ENCODE measurements at regions not wholly inside any gene's neighbourhood (a gene's known extent, or its start where the extent isn't known, plus 50 kb on each side); places are given as distances from the start of the nearest gene placed in this dataset.

DNA sequence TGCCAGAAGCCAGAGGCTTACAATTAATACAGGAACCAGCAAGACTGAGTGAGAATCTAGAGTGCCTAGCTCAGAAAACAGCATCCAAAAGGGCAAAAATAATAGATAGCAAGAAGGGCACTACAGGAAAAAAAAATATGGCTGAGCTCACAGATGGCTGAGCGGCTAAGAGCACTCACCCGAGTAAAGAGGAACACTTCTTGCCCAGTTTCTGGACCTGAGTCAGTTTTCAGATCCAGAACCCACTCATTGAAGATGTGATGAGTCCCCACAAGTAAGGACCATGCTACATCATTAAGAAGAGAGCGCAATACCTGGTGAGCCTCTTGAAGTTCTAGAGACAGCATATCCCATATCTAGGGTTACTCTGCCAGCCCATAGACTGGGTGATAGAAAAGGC, 65.5 kb upstream of the MAP3K1 start:
- H3K9me3 Mint-ChIP-seq: no peaks in the 10 kb centered on the region
- POLR2A ChIA-PET: no interaction called here
- no peak for DNase-seq
- TF ChIP-seq, protein P1, sequence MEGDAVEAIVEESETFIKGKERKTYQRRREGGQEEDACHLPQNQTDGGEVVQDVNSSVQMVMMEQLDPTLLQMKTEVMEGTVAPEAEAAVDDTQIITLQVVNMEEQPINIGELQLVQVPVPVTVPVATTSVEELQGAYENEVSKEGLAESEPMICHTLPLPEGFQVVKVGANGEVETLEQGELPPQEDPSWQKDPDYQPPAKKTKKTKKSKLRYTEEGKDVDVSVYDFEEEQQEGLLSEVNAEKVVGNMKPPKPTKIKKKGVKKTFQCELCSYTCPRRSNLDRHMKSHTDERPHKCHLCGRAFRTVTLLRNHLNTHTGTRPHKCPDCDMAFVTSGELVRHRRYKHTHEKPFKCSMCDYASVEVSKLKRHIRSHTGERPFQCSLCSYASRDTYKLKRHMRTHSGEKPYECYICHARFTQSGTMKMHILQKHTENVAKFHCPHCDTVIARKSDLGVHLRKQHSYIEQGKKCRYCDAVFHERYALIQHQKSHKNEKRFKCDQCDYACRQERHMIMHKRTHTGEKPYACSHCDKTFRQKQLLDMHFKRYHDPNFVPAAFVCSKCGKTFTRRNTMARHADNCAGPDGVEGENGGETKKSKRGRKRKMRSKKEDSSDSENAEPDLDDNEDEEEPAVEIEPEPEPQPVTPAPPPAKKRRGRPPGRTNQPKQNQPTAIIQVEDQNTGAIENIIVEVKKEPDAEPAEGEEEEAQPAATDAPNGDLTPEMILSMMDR (IDR thresholded peaks at IDR 0.05): no peak
- no peak overlapping the region for H3K4me3 Mint-ChIP-seq
- intact Hi-C loops (cut with micrococcal nuclease): no loop called here
- H3K4me1 Mint-ChIP-seq (ENCODE audit: low read depth): no peaks in the 10 kb centered on the region
- CTCF ChIA-PET: no interaction called here
- H3K36me3 Mint-ChIP-seq (ENCODE audit: low read depth): no peaks in the 10 kb centered on the region
- no peak for ATAC-seq
- no peaks in the 10 kb centered on the region for H3K27me3 Mint-ChIP-seq
- H3K27ac Mint-ChIP-seq: no peak overlapping the region

DNA sequence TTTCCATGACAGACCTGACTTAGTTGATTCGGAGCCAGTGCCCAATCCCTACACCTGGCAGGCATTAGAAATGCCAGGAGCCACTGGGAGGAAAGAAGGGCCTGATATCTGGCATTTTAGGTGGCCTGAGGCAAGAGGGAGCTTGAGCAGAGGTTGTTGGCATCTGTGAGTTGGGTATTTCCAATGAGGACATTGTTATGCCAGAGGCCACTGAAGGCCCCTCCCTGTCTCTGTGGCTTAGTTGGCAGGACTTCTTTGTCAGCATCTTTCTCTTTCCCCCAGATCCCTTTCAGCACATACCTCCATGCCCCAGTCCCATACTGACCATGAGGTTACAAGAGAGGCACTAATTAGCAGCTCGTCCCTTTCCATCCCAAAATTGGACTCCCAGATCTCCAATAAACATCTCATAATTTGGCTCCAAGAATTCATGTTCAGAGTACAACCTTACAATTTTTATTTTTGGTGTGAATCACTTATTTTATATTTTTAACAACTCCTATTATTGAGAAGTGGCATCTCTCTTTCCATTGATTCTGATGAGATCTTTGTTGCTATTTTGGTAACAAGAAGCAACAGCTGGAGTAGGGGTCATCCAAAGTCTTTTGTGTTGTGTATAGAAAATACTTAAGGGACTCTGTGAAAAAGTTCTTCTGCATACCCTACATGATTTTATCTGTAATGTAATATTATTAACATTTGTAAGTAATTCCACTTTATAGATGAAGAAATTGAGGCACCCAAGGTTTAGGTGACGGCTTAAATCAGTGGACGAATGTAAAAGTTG, 68.6 kb upstream of the MAP3K1 start:
- intact Hi-C loops (cut with micrococcal nuclease): no loop called here
- POLR2A ChIA-PET: no interaction called here
- no peak for DNase-seq
- Mint-ChIP-seq H3K9me3 (no peaks in the 10 kb centered on the region), H3K27me3 (no peaks in the 10 kb centered on the region), H3K4me1 (ENCODE audit: low read depth) (no peaks in the 10 kb centered on the region), H3K4me3 (no peak overlapping the region), H3K36me3 (ENCODE audit: low read depth) (no peaks in the 10 kb centered on the region), H3K27ac (no peak overlapping the region)
- CTCF ChIA-PET: interaction anchor here (1.3 kb wide), 1 partner anchor 11 kb away, joined by 3 read pairs; no protein-coding TSS in a partner anchor
- TF ChIP-seq, protein P1 (IDR thresholded peaks at IDR 0.05): no peak
- no peak for ATAC-seq

DNA sequence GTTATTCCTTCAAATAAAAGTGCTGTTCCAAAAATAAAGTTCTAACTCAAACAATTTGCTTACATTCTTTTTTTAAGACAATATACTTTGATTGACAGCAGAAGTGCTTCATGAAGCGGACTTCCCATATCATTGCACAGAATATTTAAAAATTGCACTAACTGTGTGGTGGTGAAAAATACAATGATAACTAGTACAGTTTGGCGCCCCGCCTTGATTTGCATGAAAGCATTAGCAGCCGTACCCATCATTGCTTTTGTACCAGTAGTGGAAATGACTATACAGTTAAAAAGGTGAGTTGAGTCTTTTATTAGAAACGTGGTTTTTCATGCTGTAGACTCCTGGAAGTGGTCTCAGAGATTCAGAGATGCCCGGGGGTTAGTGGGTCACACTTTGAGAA, 69.5 kb upstream of the MAP3K1 start:
- DNase-seq: no peak
- CTCF ChIA-PET: no interaction called here
- no peaks in the 10 kb centered on the region for H3K27me3 Mint-ChIP-seq

DNA sequence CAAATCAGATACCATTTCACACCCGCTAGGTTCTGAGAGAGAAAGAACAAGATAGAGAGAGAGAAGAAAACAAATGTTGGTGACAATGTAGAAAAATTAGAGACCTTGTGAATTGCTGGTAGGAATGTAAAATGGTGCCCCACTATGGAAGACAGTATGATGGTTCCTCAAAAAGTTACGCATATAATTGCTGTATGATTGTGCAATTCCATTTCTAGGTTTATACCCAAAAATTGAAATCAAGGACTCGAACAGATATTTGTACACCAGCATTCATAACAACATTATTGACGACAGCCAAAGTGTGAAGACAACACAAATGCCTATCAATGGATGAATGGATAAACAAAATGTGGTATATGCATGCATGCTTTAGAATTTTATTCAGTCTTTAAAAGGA, 74.5 kb upstream of the MAP3K1 start:
- intact Hi-C loops (cut with micrococcal nuclease): no loop called here
- Mint-ChIP-seq H3K36me3 (ENCODE audit: low read depth) (no peaks in the 10 kb centered on the region), H3K27ac (no peak overlapping the region), H3K4me3 (no peak overlapping the region), H3K27me3 (no peaks in the 10 kb centered on the region), H3K4me1 (ENCODE audit: low read depth) (peaks cover 21% of the 10 kb centered on the region), H3K9me3 (peaks cover 2% of the 10 kb centered on the region)
- ATAC-seq: no peak
- DNase-seq: no peak
- POLR2A ChIA-PET: no interaction called here
- CTCF ChIA-PET: no interaction called here
- TF ChIP-seq, protein P1 (IDR thresholded peaks at IDR 0.05): no peak

More for the DNA sequence above, 69.5 kb upstream of the MAP3K1 start:
- Mint-ChIP-seq H3K4me3 (no peak overlapping the region), H3K9me3 (no peaks in the 10 kb centered on the region), H3K36me3 (ENCODE audit: low read depth) (no peaks in the 10 kb centered on the region), H3K4me1 (ENCODE audit: low read depth) (no peaks in the 10 kb centered on the region), H3K27ac (no peak overlapping the region)
- intact Hi-C loops (cut with micrococcal nuclease): no loop called here
- TF ChIP-seq, protein P1 (IDR thresholded peaks at IDR 0.05): no peak
- ATAC-seq: no peak
- POLR2A ChIA-PET: no interaction called here

DNA sequence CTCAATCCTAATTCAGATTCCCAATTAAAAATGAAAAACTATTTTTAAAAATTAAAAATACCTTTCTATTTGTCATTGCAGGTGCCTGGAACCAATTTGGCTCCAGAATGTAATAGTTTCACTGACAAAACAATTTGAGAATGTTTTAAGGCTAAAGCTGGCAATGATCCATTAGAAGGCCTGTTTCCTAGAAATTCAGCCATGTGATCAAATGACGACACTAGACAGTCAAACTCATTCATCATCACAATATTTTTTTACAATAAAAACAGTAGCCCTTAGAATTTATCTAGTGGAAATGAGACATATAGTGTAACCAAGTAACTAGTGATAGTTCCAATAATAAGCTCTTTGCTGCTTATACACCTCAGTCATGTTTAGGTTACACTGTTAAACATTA, 75.4 kb upstream of the MAP3K1 start:
- ChIA-PET POLR2A (no interaction called here), CTCF (interaction anchor here (1.3 kb wide), 1 partner anchor 98 kb away, joined by 3 read pairs; no protein-coding TSS in a partner anchor)
- no peak for DNase-seq
- no peak overlapping the region for H3K4me3 Mint-ChIP-seq
- H3K4me1 Mint-ChIP-seq (ENCODE audit: low read depth): peaks cover 24% of the 10 kb centered on the region
- no peaks in the 10 kb centered on the region for H3K27me3 Mint-ChIP-seq
- TF ChIP-seq, protein P1 (IDR thresholded peaks at IDR 0.05): no peak
- no peak for ATAC-seq
- no peaks in the 10 kb centered on the region for H3K36me3 Mint-ChIP-seq (ENCODE audit: low read depth)
- H3K27ac Mint-ChIP-seq: no peak overlapping the region
- peaks cover 2% of the 10 kb centered on the region for H3K9me3 Mint-ChIP-seq
- intact Hi-C loops (cut with micrococcal nuclease): no loop called here

Data from activated CD8-positive, alpha-beta T cell treated with anti-CD3 and anti-CD28 coated beads for 36 hours (primary cell).